Fibroblast of pulmonary artery (primary cell): ENCODE measurements at regions not wholly inside any gene's neighbourhood (a gene's known extent, or its start where the extent isn't known, plus 50 kb on each side); places are given as distances from the start of the nearest gene placed in this dataset.

Source experiments
- DNase-seq: peaks from one replicate; pipeline ENCODE4 v3.0.0-alpha.2; 2010; ENCODE audit warnings: low read depth
- H3K4me3 ChIP-seq: replicated peaks from 2 replicates; pipeline ENCODE4 v1.5.1; 2011; ENCODE audit warnings: low read depth, mild to moderate bottlenecking, control low read depth, low read length, moderate library complexity
- TF ChIP-seq, protein P1 (sequence below): IDR thresholded peaks from 2 replicates; pipeline ENCODE4 v1.5.1; 2011; ENCODE audit warnings: mild to moderate bottlenecking, control low read depth, low read length, inconsistent platforms; ENCODE audit errors: missing control alignments

DNA sequence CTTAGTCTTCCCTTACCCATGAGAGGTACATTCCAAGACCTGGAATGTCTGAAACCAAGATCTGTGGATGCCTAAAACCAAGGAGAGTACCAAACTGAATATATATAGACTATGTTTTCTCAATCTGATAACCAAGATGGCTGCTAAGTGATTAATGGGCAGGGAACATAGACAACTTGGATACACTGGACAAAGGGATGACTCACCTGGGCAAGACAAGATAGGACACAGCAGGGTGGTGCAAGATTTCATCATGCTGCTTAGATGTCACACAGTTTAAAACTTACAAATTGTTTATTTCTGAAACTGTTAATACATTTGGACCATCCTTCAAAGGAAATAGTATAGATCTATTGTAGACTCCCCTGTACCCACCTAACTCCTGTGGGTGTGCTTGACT, 130.9 kb downstream of the HTR1A start:
- no peak overlapping the region for H3K4me3 ChIP-seq
- TF ChIP-seq, protein P1, sequence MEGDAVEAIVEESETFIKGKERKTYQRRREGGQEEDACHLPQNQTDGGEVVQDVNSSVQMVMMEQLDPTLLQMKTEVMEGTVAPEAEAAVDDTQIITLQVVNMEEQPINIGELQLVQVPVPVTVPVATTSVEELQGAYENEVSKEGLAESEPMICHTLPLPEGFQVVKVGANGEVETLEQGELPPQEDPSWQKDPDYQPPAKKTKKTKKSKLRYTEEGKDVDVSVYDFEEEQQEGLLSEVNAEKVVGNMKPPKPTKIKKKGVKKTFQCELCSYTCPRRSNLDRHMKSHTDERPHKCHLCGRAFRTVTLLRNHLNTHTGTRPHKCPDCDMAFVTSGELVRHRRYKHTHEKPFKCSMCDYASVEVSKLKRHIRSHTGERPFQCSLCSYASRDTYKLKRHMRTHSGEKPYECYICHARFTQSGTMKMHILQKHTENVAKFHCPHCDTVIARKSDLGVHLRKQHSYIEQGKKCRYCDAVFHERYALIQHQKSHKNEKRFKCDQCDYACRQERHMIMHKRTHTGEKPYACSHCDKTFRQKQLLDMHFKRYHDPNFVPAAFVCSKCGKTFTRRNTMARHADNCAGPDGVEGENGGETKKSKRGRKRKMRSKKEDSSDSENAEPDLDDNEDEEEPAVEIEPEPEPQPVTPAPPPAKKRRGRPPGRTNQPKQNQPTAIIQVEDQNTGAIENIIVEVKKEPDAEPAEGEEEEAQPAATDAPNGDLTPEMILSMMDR: no peak
- no peak for DNase-seq

DNA sequence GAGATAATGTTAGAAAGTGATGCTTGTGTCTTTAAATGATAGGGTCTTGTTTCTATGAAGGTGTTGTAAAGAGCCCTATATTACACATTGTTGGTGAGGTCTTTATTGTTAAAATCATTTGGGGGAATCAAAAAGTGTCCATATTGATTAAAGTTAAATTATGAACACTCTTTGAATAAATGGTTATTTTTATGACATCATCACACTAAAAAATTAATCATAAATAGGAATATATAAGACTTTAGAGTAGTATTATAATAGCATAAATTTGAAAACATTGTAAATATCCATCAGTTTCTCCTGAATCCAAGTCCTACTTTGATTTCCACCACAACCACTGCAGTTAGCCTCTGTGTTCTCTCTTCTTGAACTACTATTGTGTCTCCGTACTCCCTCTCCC, 136.3 kb downstream of the HTR1A start:
- DNase-seq: no peak
- H3K4me3 ChIP-seq: no peak overlapping the region
- TF ChIP-seq, protein P1: no peak

DNA sequence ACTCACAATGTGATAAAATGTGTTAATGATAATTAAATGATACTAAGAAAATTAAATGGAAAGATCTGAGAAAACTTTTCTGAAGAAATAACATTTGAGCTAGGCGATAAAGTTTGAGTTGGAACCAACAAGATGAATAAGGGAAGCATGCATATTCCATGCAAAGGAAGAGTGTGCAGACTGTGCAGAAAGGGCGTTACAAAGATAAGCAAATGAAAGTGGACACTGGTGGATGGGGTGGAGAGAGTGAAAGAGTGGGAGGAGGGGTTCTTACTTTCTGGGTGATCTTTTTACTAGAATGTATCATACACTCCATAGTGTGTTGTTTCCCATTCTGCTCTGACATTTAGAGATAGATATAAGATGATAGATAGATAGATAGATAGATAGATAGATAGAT, 138.7 kb downstream of the HTR1A start:
- DNase-seq: no peak
- TF ChIP-seq, protein P1: no peak
- no peak overlapping the region for H3K4me3 ChIP-seq

DNA sequence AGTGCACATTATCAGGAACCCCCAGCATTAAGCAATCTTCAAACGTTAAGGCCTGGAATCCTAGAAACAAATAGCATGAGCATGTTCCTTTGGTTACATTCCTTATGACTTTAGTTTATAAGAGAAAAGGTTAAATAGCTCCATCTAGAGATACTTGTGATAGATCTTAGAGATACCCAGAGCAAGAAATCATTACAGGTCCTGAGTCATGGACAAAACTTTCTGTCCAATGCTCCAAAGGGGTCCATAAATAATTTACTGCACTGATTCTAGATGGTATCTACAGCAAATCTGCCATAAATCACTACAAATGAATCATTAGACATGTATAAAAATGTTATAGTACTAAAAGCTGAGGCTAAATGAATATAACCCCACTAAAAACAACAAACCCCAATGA, 139.6 kb downstream of the HTR1A start:
- TF ChIP-seq, protein P1: no peak
- H3K4me3 ChIP-seq: no peak overlapping the region
- DNase-seq: no peak

GRCh38 chr5:63820577-63820976, 141.7 kb downstream of the HTR1A start:
- no peak overlapping the region for H3K4me3 ChIP-seq
- TF ChIP-seq, protein P1: no peak
- no peak for DNase-seq

- no peak for DNase-seq
- TF ChIP-seq, protein P1: no peak
- H3K4me3 ChIP-seq: no peak overlapping the region
Observed at GRCh38 chr5:63812693-63813092, 149.6 kb downstream of the HTR1A start.

GRCh38 chr5:63811961-63812360, 150.3 kb downstream of the HTR1A start:
- H3K4me3 ChIP-seq: no peak overlapping the region
- TF ChIP-seq, protein P1: no peak
- no peak for DNase-seq
